Ovary (tissue), 3 donors: ENCODE measurements at regions not wholly inside any gene's neighbourhood (a gene's known extent, or its start where the extent isn't known, plus 50 kb on each side); places are given as distances from the start of the nearest gene placed in this dataset.

Experiments used
- CTCF ChIP-seq, 3 donors: fragments of 450-650 bp in 2 of 3; fragments of 200-600 bp in 1 of 3; IDR thresholded peaks; one replicate each; pipeline versions ENCODE4 v1.5.1 to v1.8.0; 2016 to 2022; ENCODE audit warnings: antibody characterized with exemption in 3 of 3, mild to moderate bottlenecking in 1 of 3
- EP300 ChIP-seq: sonication (generic); formaldehyde crosslinking; IDR thresholded peaks from one replicate; pipeline ENCODE4 v1.6.1; 2017; ENCODE audit warnings: antibody characterized with exemption
- donor health status: DM: no; HTN: no; CAD: no.

GRCh38 chr15:35657679-35658311, 111.8 kb upstream of the DPH6 start:
- no peak for TF ChIP-seq CTCF (IDR thresholded peaks at IDR 0.05)
- TF ChIP-seq EP300: no peak
